ENCODE measurements at regions not wholly inside any gene's neighbourhood (a gene's known extent, or its start where the extent isn't known, plus 50 kb on each side); places are given as distances from the start of the nearest gene placed in this dataset.

- DNase-seq (ENCODE audit: low read depth): no peak
Observed at GRCh38 chr1:99571092-99571734, 74.7 kb upstream of the PALMD start.

DNA sequence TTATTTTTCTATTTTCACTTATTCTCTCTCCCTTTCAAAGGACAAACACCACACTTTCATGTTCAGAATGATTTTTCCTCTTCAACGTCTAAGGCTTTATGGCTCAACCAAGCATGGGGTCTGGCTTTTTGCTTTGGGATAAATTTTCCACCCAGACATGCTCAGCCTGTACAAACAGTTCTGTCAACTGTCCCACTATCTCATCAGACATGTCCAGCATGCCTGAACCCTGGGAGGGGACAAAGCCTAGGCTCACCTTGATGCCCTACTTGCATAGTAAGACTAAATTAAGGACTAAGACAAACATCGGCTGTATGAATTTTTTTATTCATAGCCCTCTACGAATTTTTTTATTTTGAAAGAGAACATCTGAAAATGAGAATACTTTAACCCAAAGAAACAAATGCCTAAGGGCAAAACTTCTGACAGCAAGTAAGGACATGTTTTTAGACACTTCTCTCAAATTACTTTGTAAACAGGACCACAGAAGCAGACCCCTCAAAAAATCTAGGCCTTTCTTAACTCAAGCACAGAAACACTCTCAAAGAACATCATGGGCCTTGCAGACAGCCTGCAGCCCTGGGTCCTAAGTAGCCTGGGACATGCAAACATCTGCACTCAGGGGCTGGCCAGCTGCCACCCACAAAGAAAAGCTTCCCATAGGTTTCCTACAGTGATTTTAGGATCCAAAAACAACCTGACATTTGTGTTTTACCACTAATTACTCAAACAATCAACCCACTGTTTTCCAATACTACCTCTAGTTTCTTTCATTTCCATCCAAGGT lies 72.3 kb upstream of the PALMD start:
- no peak for DNase-seq (ENCODE audit: low read depth)

DNA sequence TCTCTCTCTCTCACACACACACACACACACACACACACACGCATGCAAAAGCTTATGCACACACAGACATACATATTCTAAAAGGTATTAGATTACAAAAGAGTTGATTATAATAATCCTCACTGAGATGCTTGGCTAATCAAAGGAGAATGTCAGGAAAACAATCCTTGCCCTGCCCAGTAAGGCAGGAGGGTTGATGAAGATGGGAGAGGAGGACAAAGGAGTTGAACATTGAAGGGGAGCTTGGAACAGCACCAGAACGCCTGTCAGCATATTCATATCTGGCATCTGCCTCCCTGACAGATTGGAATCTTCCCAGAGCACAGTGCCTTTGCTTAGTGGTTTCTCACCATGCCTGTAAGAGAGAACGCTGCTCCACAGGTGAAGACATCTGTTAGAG lies 68.6 kb upstream of the PALMD start:
- DNase-seq (ENCODE audit: low read depth): no peak

DNA sequence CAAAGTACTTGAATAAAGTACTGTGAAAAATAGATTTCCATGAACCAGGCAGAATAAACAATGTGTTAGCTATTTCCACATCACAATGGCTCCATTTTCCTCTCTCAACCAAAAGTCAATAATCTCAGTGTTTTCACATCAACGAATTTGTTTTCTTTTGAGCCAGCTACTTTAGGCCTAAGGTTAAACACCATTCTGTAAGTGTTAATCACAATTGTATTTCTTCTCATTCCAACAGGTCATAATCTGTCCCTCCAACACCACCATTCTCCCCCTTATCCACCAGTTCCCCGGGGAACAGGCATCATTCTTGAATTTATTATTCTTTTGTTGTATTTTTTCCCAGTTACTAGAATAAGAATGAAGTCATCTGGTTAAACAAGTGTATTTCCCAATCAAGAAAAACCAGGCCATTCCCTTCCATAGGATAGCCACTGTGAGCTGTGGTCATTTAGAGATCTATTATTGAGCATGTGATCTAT lies 66.2 kb upstream of the PALMD start:
- no peak for DNase-seq (ENCODE audit: low read depth)

DNA sequence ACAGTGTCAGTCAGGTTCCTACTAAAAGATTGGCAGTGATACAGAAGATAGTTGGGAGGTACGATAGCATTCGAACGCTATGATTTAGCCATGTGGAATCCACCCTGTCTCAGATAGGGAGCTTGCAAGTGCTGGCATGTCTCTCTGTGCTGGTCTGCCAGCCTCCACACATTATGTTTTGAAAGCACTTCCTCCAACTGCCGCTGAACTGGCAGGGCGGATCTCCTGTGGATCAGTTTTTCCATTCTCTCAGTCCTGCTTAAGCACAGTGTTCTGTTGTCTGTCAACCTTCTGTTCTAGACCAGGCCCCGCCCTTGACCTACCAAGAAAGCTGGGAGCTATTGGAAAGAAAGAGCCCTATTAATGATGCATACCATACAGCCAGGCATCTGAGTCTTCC lies 65.5 kb upstream of the PALMD start:
- no peak for DNase-seq (ENCODE audit: low read depth)

DNA sequence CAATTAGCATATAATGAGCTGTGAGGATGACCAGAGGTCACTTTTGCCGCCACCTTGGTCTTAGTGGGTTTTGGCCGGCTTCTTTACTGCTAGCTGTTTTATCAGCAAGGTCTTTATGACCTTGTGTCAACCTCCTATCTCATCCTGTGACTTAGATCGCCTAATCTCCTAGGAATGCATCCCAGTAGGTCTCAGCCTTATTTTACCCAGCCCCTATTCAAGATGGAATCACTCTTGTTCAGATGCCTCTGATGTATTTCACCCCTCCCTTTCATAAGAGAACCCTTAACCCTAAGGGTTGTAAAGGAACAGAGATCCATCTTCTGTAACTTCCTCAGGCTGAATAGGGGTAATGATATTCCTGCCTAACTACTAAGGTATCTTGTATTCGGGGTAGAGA lies 58.9 kb upstream of the PALMD start:
- no peak for DNase-seq (ENCODE audit: low read depth)

GRCh38 chr1:99589186-99589636 lies 56.7 kb upstream of the PALMD start:
- no peak for DNase-seq (ENCODE audit: low read depth)

GRCh38 chr1:99590578-99591209 lies 55.2 kb upstream of the PALMD start:
- DNase-seq (ENCODE audit: low read depth): no peak

DNA sequence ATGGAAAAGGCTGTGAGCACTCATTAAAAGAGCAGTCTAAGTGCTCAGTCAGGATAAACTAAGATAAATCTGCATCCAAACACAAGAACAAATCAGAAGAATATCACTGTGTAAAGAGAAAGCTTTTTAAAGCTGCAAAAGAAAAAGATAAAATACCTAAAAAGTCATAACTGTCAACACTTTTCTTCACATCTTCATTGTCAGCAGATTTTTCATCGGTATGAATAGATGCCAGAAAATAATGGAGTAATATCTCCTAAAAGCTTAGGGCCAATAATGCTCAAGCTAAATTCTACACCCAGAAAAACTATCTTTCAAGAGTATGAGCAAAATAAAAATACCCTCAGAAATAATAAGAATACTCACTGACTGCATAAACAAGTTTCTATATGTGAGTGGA lies 54.0 kb upstream of the PALMD start:
- DNase-seq (ENCODE audit: low read depth): no peak

DNA sequence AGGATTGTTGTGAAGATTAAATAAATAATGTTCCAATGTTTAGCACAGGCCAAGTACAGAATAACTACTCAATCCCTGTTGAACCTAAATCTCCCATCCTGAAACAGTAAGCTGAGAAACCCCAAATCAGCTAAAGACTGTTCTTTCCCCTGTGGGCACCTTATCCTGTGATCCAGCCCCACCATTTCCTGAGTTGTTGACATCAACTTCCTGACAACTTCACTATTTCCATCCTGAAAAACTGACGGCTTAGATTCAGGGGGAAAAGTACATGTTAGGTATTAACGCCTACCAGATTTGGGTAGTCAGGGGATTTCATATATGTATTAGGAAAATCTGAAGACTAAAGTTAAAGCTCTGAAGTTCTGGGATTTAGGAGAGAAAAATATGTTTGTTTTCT lies 51.7 kb upstream of the PALMD start:
- no peak for DNase-seq (ENCODE audit: low read depth)

DNA sequence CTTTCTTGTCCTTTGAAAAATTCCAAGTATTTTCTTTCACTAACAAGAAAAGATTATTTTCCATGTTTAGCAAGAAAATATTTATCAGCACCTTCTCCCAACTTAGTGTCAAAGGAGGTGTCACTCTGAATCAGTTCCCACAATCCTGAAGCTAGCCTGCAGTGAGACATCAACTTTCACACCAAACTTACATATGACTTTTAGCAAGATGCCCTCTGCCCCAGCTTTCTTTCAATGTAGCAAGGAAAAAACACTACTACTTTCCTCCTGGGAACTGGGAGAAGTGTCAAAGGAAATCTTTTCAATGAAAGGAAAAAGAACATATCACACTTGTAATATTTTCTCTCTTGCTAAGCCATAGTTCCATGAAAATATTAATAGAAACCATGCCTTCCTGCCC lies 50.9 kb upstream of the PALMD start:
- DNase-seq (ENCODE audit: low read depth): no peak

DNA sequence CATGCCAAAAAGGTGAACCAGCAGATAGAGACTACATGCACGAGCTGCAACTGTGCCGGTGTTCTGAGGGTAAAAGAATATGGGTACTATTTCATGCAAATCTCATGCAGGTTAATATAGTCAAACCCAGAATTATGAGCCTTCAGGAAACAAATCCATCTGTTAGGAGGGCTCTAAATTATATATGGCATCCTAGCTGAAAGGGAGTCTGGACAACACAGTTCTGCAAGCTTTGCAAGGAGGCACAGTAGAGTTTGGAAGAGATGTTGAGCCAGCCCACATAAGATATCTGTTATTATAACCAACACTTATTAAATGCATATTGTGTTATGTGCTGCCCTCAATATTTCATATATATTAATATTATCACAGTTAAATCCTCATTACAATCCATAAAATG lies 50.5 kb upstream of the PALMD start:
- no peak for DNase-seq (ENCODE audit: low read depth)

Data from stimulated activated CD4-positive, alpha-beta T cell treated with anti-CD3 and anti-CD28 coated beads, Interleukin-2, amount 100 ng/mL, for 4 hours (primary cell).